Keratinocyte (primary cell): ENCODE measurements at regions not wholly inside any gene's neighbourhood (a gene's known extent, or its start where the extent isn't known, plus 50 kb on each side); places are given as distances from the start of the nearest gene placed in this dataset.

Experiments used
- DNase-seq: peaks from one replicate; pipeline ENCODE4 v3.0.0-alpha.2; 2011; ENCODE audit warnings: low read depth, missing footprints, low spot score
- FAIRE-seq: peaks from 2 replicates; lab custom pipeline; 2011; peaks lifted over from hg19 to GRCh38; lab: Jason Lieb, UNC
- H2AFZ ChIP-seq: 2 replicates; pipeline ENCODE4 v1.6.0; 2012; ENCODE audit warnings: low read length, control low read depth, inconsistent platforms; ENCODE audit not compliant: control insufficient read depth
- H3K27ac ChIP-seq: 2 replicates; pipeline ENCODE4 v1.5.1; 2011; ENCODE audit warnings: low read length; ENCODE audit not compliant: control insufficient read depth, insufficient read depth
- H3K27me3 ChIP-seq: 3 replicates; pipeline ENCODE4 v1.6.0; 2011; ENCODE audit warnings: low read length; ENCODE audit not compliant: control insufficient read depth, insufficient read depth; ENCODE audit errors: extremely low read depth
- H3K36me3 ChIP-seq, 2 experiments: 2 replicates in 1 of 2; 3 replicates in 1 of 2; pipeline ENCODE4 v1.5.1; 2011; ENCODE audit warnings: low read length in 2 of 2, mild to moderate bottlenecking in 1 of 2; ENCODE audit not compliant: control insufficient read depth in 2 of 2, insufficient read depth in 2 of 2; ENCODE audit errors: extremely low read depth in 1 of 2
- H3K4me1 ChIP-seq: 3 replicates; pipeline ENCODE4 v1.5.1; 2011; ENCODE audit warnings: low read length; ENCODE audit not compliant: control insufficient read depth, insufficient read depth; ENCODE audit errors: extremely low read depth
- H3K4me2 ChIP-seq: 3 replicates; pipeline ENCODE4 v1.6.0; 2011; ENCODE audit warnings: low read depth, low read length; ENCODE audit not compliant: control insufficient read depth, insufficient read depth; ENCODE audit errors: extremely low read depth
- H3K4me3 ChIP-seq, 3 experiments: fragments of 200-600 bp in 1 of 3; sonication (generic) in 1 of 3; 2 replicates in 2 of 3; 3 replicates in 1 of 3; pipeline ENCODE4 v1.5.1; 2011 to 2016; ENCODE audit warnings: low read length in 3 of 3, mild to moderate bottlenecking in 3 of 3, control low read depth in 2 of 3, inconsistent platforms in 1 of 3, low read depth in 1 of 3, mixed read lengths in 1 of 3, mixed run types in 1 of 3, moderate library complexity in 1 of 3; ENCODE audit not compliant: control insufficient read depth in 2 of 3, insufficient read depth in 2 of 3; ENCODE audit errors: extremely low read depth in 1 of 3
- H3K79me2 ChIP-seq: 2 replicates; pipeline ENCODE4 v1.6.0; 2012; ENCODE audit warnings: low read length; ENCODE audit not compliant: control insufficient read depth, insufficient read depth
- H3K9ac ChIP-seq: 3 replicates; pipeline ENCODE4 v1.6.0; 2011; ENCODE audit warnings: low read length; ENCODE audit not compliant: control insufficient read depth, insufficient read depth; ENCODE audit errors: extremely low read depth
- H3K9me1 ChIP-seq: 3 replicates; pipeline ENCODE4 v1.6.0; 2011; ENCODE audit warnings: low read length; ENCODE audit not compliant: control insufficient read depth, insufficient read depth; ENCODE audit errors: extremely low read depth
- H3K9me3 ChIP-seq: 2 replicates; pipeline ENCODE4 v1.5.1; 2012; ENCODE audit warnings: low read depth, low read length; ENCODE audit not compliant: control insufficient read depth
- H4K20me1 ChIP-seq: 3 replicates; pipeline ENCODE4 v1.6.0; 2011; ENCODE audit warnings: low read length; ENCODE audit not compliant: control insufficient read depth, insufficient read depth; ENCODE audit errors: extremely low read depth
- EZH2 ChIP-seq: IDR thresholded peaks from one replicate; pipeline ENCODE4 v1.6.1; 2012; ENCODE audit warnings: inconsistent platforms, mild to moderate bottlenecking, low read length, moderate library complexity
- dilution Hi-C: fragments of 300-500 bp; cut with MboI; formaldehyde crosslinking; loops from one replicate; pipeline ENCODE4 v1.7.0; 2020; ENCODE audit warnings: low sequenced_read_pairs; ENCODE audit not compliant: extremely low pct_ligation_motif_present
- TF ChIP-seq, protein P1 (sequence below), 3 experiments: IDR thresholded peaks in 1 of 3; conservative IDR thresholded peaks in 1 of 3; optimal IDR thresholded peaks in 1 of 3; 2 replicates in 2 of 3; 3 replicates in 1 of 3; pipeline versions ENCODE3 to v1.5.1; 2011; ENCODE audit warnings: low read length in 3 of 3, mild to moderate bottlenecking in 3 of 3, moderate library complexity in 2 of 3, control low read depth in 1 of 3, inconsistent platforms in 1 of 3; ENCODE audit not compliant: insufficient read depth in 2 of 3; ENCODE audit errors: extremely low read depth in 1 of 3

- H3K27me3 ChIP-seq, result no peaks in the 10 kb centered on the region
- H3K27ac ChIP-seq, result no peak overlapping the region
- H3K79me2 ChIP-seq, result no peaks in the 10 kb centered on the region
- H2AFZ ChIP-seq, result no peak overlapping the region
- H3K9me1 ChIP-seq, result no peaks in the 10 kb centered on the region
- dilution Hi-C loops, result no loop called here
- no peak overlapping the region for H3K9ac ChIP-seq
- H3K4me1 ChIP-seq, result no peaks in the 10 kb centered on the region
- no peak overlapping the region for H3K4me3 ChIP-seq
- H4K20me1 ChIP-seq, result no peaks in the 10 kb centered on the region
- no peak overlapping the region for H3K4me2 ChIP-seq
- no peak for DNase-seq
- no peak for FAIRE-seq
- H3K9me3 ChIP-seq, result no peaks in the 10 kb centered on the region
- no peaks in the 10 kb centered on the region for H3K36me3 ChIP-seq
- TF ChIP-seq EZH2, result no peak
- TF ChIP-seq, protein P1, sequence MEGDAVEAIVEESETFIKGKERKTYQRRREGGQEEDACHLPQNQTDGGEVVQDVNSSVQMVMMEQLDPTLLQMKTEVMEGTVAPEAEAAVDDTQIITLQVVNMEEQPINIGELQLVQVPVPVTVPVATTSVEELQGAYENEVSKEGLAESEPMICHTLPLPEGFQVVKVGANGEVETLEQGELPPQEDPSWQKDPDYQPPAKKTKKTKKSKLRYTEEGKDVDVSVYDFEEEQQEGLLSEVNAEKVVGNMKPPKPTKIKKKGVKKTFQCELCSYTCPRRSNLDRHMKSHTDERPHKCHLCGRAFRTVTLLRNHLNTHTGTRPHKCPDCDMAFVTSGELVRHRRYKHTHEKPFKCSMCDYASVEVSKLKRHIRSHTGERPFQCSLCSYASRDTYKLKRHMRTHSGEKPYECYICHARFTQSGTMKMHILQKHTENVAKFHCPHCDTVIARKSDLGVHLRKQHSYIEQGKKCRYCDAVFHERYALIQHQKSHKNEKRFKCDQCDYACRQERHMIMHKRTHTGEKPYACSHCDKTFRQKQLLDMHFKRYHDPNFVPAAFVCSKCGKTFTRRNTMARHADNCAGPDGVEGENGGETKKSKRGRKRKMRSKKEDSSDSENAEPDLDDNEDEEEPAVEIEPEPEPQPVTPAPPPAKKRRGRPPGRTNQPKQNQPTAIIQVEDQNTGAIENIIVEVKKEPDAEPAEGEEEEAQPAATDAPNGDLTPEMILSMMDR (optimal IDR thresholded peaks at IDR 0.05 in 1 of 3, IDR thresholded peaks at IDR 0.05 in 1 of 3, conservative IDR thresholded peaks at IDR 0.05 in 1 of 3; ENCODE audit: extremely low read depth in 1 of 3, insufficient read depth in 2 of 3, low read length in 3 of 3), result peak; percentile 25 to 72 (median 44)
Observed at GRCh38 chr2:199596549-199596948, 138.8 kb upstream of the SATB2 start.

DNA sequence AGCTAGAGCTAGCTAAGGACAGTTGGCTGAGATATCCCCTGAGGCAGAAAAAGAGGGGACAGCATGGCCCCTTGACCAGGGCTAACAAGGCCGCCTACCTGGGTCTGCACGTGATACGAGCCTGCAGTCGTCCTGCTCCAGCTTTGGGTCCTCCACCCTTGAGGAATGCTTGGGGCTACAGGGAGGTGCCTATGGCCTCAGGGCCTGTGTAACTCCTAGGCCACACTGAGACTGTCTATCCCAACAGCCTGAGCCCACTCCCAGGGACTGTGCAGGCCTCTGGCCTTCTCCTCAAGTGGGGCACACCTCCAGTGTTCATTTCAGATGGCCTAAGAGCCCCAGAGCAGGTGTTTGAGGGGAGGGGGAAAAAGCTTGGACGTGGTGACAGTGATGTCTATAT is 136.7 kb upstream of the SATB2 start:
- DNase-seq, result no peak
- Histone ChIP-seq H3K79me2 (no peaks in the 10 kb centered on the region), H3K9me1 (no peaks in the 10 kb centered on the region), H3K27ac (no peak overlapping the region), H3K9ac (no peak overlapping the region), H4K20me1 (no peaks in the 10 kb centered on the region), H2AFZ (no peak overlapping the region), H3K36me3 (no peaks in the 10 kb centered on the region), H3K4me1 (no peaks in the 10 kb centered on the region), H3K4me3 (no peak overlapping the region), H3K4me2 (no peak overlapping the region), H3K27me3 (no peaks in the 10 kb centered on the region), H3K9me3 (no peaks in the 10 kb centered on the region)
- FAIRE-seq, result no peak
- TF ChIP-seq, protein P1 (optimal IDR thresholded peaks at IDR 0.05 in 1 of 3, IDR thresholded peaks at IDR 0.05 in 1 of 3, conservative IDR thresholded peaks at IDR 0.05 in 1 of 3; ENCODE audit: extremely low read depth in 1 of 3, insufficient read depth in 2 of 3, low read length in 3 of 3), result no peak
- no peak for TF ChIP-seq EZH2
- dilution Hi-C loops, result no loop called here
